ENCODE measurements at regions not wholly inside any gene's neighbourhood (a gene's known extent, or its start where the extent isn't known, plus 50 kb on each side); places are given as distances from the start of the nearest gene placed in this dataset.

DNA sequence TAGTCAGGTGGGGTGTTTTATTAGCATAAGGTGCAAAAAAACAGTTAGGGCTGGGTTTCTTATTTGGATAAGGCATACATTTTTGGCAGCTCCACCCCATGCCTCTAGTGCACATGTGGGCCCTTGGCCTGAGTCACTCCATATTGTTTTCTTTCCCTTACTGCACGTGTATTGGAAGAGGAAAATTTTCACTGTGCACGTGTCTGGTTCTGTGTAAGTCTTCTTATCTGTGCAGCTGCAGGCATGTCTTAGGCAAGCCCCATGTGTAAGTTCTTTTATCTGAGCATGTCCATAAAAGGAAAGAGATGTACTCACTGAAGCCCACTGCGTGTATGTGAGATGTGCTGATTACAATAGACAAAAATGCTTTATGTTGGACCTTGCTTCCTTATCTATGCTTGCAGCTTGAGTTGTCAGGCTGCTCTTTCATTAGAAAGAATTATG lies 540.3 kb upstream of the IGFBP3 start:
- TF ChIP-seq, protein P1, sequence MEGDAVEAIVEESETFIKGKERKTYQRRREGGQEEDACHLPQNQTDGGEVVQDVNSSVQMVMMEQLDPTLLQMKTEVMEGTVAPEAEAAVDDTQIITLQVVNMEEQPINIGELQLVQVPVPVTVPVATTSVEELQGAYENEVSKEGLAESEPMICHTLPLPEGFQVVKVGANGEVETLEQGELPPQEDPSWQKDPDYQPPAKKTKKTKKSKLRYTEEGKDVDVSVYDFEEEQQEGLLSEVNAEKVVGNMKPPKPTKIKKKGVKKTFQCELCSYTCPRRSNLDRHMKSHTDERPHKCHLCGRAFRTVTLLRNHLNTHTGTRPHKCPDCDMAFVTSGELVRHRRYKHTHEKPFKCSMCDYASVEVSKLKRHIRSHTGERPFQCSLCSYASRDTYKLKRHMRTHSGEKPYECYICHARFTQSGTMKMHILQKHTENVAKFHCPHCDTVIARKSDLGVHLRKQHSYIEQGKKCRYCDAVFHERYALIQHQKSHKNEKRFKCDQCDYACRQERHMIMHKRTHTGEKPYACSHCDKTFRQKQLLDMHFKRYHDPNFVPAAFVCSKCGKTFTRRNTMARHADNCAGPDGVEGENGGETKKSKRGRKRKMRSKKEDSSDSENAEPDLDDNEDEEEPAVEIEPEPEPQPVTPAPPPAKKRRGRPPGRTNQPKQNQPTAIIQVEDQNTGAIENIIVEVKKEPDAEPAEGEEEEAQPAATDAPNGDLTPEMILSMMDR (IDR thresholded peaks at IDR 0.05) = no peak
- TF ChIP-seq POLR2A (IDR thresholded peaks at IDR 0.05) = no peak

Measured in heart left ventricle (tissue), 13 donors.